BE2C (cell line): ENCODE measurements at regions not wholly inside any gene's neighbourhood (a gene's known extent, or its start where the extent isn't known, plus 50 kb on each side); places are given as distances from the start of the nearest gene placed in this dataset.

Experiments
- DNase-seq: peaks from one replicate; pipeline ENCODE4 v3.0.0-alpha.2; 2020
- H3K27me3 ChIP-seq: fragments of 250-450 bp; sonication (Bioruptor Pico); 2 replicates; pipeline ENCODE4 v1.5.1; 2020; ENCODE audit warnings: mild to moderate bottlenecking
- H3K36me3 ChIP-seq: fragments of 250-450 bp; sonication (Bioruptor Pico); 2 replicates; pipeline ENCODE4 v1.5.1; 2020; ENCODE audit warnings: mild to moderate bottlenecking
- H3K4me1 ChIP-seq: fragments of 250-450 bp; sonication (Bioruptor Pico); 2 replicates; pipeline ENCODE4 v1.5.1; 2020
- H3K4me3 ChIP-seq: 2 replicates; pipeline ENCODE4 v1.5.1; 2011; ENCODE audit warnings: low read depth, low read length
- H3K9me3 ChIP-seq: fragments of 250-450 bp; sonication (Bioruptor Pico); 2 replicates; pipeline ENCODE4 v1.5.1; 2020
- TF ChIP-seq, protein P1 (sequence below): IDR thresholded peaks from 2 replicates; pipeline ENCODE4 v1.5.1; 2012; ENCODE audit warnings: mild to moderate bottlenecking, low read depth, low read length

DNA sequence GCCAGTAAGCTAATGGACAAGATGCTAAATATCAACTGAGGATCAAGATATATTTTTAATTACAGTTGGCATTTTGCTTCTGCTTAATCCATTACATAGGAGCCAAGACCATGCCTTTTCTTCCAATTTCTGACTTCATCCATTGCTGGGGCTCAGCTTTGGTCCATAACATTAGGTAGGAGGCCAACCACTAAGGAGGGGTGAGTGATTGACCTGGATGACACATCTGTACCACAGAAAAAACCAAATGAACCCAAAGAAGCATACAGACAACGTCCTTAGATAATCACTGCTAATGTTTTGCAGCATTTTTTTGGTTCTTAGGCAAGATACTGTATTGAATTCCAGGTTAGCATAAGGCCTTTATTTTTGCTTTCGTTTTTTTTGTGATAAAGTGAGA is 353.2 kb upstream of the KCNH8 start:
- Histone ChIP-seq H3K4me1 (no peaks in the 10 kb centered on the region), H3K36me3 (no peaks in the 10 kb centered on the region), H3K9me3 (no peaks in the 10 kb centered on the region), H3K27me3 (no peaks in the 10 kb centered on the region), H3K4me3 (no peak overlapping the region)
- TF ChIP-seq, protein P1, sequence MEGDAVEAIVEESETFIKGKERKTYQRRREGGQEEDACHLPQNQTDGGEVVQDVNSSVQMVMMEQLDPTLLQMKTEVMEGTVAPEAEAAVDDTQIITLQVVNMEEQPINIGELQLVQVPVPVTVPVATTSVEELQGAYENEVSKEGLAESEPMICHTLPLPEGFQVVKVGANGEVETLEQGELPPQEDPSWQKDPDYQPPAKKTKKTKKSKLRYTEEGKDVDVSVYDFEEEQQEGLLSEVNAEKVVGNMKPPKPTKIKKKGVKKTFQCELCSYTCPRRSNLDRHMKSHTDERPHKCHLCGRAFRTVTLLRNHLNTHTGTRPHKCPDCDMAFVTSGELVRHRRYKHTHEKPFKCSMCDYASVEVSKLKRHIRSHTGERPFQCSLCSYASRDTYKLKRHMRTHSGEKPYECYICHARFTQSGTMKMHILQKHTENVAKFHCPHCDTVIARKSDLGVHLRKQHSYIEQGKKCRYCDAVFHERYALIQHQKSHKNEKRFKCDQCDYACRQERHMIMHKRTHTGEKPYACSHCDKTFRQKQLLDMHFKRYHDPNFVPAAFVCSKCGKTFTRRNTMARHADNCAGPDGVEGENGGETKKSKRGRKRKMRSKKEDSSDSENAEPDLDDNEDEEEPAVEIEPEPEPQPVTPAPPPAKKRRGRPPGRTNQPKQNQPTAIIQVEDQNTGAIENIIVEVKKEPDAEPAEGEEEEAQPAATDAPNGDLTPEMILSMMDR = no peak
- DNase-seq = no peak

DNA sequence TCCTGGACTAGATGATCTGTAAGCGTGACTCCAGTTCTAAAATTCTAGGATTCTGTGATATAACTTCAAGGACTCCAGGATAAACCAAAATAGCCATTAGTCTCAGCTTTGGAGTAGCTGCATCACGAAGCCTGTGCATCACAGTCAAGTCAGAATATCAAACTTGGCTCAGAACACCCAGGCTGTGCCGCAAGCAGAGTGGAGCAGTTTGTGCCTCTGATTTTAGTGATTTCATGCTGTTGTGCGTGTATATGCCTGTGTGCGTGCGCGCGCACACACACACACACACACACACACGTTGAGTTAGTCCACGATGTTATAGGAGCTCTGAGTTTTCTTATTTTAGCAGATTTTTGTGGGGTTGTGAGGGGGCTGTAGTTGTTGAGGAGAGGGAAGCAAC is 356.6 kb upstream of the KCNH8 start:
- H3K9me3 ChIP-seq = no peaks in the 10 kb centered on the region
- DNase-seq = no peak

DNA sequence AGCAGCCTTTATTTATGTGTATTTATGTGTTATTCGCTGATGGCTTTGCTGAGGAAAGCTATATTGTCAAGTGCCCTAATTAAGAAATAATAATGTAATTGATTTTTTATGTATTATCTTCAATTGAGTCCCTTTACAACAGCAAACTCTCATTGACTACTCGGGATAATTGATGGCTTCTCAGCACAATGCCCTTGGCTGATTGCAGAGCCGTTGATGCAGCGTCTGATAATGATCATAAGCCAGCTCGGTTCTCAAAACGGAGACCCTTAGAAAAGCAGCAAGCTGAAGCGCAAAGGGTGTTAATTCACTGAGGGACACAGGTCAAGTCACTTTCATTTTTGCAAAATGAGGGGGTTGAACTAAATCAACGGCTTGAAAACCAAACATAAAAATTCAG is 357.1 kb upstream of the KCNH8 start:
- DNase-seq = no peak
- TF ChIP-seq, protein P1 = no peak
- Histone ChIP-seq H3K36me3 (no peaks in the 10 kb centered on the region), H3K4me1 (no peaks in the 10 kb centered on the region), H3K27me3 (no peaks in the 10 kb centered on the region), H3K4me3 (no peak overlapping the region), H3K9me3 (no peaks in the 10 kb centered on the region)

More for the DNA sequence above, 356.6 kb upstream of the KCNH8 start:
- no peaks in the 10 kb centered on the region for H3K27me3 ChIP-seq
- TF ChIP-seq, protein P1 = no peak
- H3K4me3 ChIP-seq = no peak overlapping the region
- no peaks in the 10 kb centered on the region for H3K4me1 ChIP-seq
- H3K36me3 ChIP-seq = no peaks in the 10 kb centered on the region

DNA sequence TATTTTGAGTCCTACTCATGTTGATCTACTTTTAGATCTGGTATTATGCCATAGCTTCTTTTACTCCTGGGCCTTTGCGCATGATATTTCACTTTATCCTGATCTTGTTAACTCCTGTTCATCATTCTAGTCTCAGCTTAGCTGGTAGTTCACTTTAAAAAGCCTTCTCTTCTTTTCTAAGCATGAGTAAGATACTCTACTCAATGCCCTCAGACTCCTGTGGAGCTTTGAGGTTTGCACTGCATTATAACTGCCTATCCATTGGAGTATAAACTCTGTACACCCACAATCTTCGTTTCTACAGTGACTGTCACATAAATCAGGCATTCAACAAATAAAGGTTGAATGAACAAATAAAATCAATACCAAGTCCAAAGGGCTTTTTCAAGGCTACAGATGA is 357.9 kb upstream of the KCNH8 start:
- TF ChIP-seq, protein P1 = no peak
- H3K36me3 ChIP-seq = no peaks in the 10 kb centered on the region
- H3K4me3 ChIP-seq = no peak overlapping the region
- no peak for DNase-seq
- H3K4me1 ChIP-seq = no peaks in the 10 kb centered on the region
- H3K9me3 ChIP-seq = no peaks in the 10 kb centered on the region
- H3K27me3 ChIP-seq = no peaks in the 10 kb centered on the region

DNA sequence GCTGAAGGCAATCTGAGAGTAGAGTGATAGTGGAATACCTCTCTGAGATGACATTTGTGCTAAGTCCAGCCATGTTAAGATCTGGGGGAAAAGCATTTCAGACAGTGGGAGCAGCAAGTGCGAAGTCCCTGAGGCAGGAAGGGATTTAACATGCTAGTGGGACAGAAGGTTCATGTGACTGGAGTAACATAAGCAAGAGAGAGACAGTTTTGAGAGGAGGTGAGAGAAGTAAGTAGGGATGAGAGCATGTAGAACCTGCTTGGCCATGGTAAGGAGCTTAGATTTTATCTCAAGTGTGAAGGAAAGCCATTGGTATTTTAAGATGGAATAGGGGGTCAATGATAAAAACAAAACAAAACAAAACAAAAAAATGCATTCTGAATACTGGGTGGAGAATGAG is 358.6 kb upstream of the KCNH8 start:
- H3K9me3 ChIP-seq = no peaks in the 10 kb centered on the region
- TF ChIP-seq, protein P1 = no peak
- no peaks in the 10 kb centered on the region for H3K27me3 ChIP-seq
- DNase-seq = no peak
- H3K4me1 ChIP-seq = no peaks in the 10 kb centered on the region
- no peaks in the 10 kb centered on the region for H3K36me3 ChIP-seq
- no peak overlapping the region for H3K4me3 ChIP-seq

DNA sequence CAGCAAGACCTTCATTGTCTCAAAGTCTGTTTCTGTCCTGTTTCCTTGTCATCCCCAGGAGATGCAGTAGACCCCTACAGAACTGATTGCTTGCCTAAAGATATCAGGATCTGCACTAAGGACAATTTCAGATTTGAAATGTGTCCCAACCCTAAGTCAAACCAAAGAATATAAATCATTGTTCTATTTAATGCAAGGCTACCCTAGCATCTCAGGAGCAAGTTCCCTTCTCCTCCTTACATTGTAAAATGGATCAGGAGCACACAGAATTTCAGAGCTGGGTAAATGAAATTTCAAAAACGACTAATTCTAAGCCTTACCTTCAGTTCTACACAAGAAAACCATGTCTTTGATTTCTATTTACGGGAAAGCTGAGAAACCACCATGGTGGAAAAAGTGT is 360.9 kb upstream of the KCNH8 start:
- no peaks in the 10 kb centered on the region for H3K4me1 ChIP-seq
- H3K4me3 ChIP-seq = no peak overlapping the region
- TF ChIP-seq, protein P1 = no peak
- no peak for DNase-seq
- H3K27me3 ChIP-seq = no peaks in the 10 kb centered on the region
- no peaks in the 10 kb centered on the region for H3K9me3 ChIP-seq
- no peaks in the 10 kb centered on the region for H3K36me3 ChIP-seq
